Neuronal stem cell (in vitro differentiated cells): ENCODE measurements at regions not wholly inside any gene's neighbourhood (a gene's known extent, or its start where the extent isn't known, plus 50 kb on each side); places are given as distances from the start of the nearest gene placed in this dataset.

Experiments used
- DNase-seq: peaks from one replicate; pipeline ENCODE4 v3.0.0-alpha.2; 2013; ENCODE audit warnings: low spot score
- H2AFZ ChIP-seq: one replicate; pipeline ENCODE4 v1.6.1; 2013; ENCODE audit warnings: mild to moderate bottlenecking, low read length, inconsistent platforms
- H2AK5ac ChIP-seq: 2 replicates; pipeline ENCODE4 v1.6.1; 2013; ENCODE audit warnings: low read depth, mild to moderate bottlenecking, inconsistent platforms, low read length, moderate library complexity, mixed read lengths
- H2BK120ac ChIP-seq: 2 replicates; pipeline ENCODE4 v1.6.1; 2013; ENCODE audit warnings: low read depth, mild to moderate bottlenecking, inconsistent platforms, low read length, moderate library complexity, mixed read lengths
- H2BK12ac ChIP-seq: one replicate; pipeline ENCODE4 v1.6.1; 2013; ENCODE audit warnings: low read length, inconsistent platforms
- H2BK15ac ChIP-seq: 2 replicates; pipeline ENCODE4 v1.6.1; 2013; ENCODE audit warnings: mild to moderate bottlenecking, low read length, inconsistent platforms, mixed read lengths
- H2BK5ac ChIP-seq: one replicate; pipeline ENCODE4 v1.6.1; 2013; ENCODE audit warnings: inconsistent platforms, mild to moderate bottlenecking, low read length, moderate library complexity
- H3K14ac ChIP-seq: one replicate; pipeline ENCODE4 v1.6.1; 2013; ENCODE audit warnings: low read length, inconsistent platforms
- H3K18ac ChIP-seq: 2 replicates; pipeline ENCODE4 v1.6.1; 2013; ENCODE audit warnings: low read length, inconsistent platforms
- H3K23ac ChIP-seq: 2 replicates; pipeline ENCODE4 v1.6.1; 2013; ENCODE audit warnings: low read depth, mild to moderate bottlenecking, mixed read lengths, low read length, inconsistent platforms; ENCODE audit not compliant: poor library complexity
- H3K27ac ChIP-seq: replicated peaks from 3 replicates; pipeline ENCODE4 v1.5.1; 2013; ENCODE audit warnings: low read length, inconsistent platforms
- H3K27me3 ChIP-seq, 3 experiments: 2 replicates each; pipeline ENCODE4 v1.6.1; 2013; ENCODE audit warnings: low read length in 3 of 3, mild to moderate bottlenecking in 2 of 3, inconsistent platforms in 1 of 3, low read depth in 1 of 3, mixed read lengths in 1 of 3, moderate library complexity in 1 of 3; ENCODE audit not compliant: control insufficient read depth in 3 of 3, insufficient read depth in 3 of 3
- H3K36me3 ChIP-seq, 2 donors: replicated peaks in 1 of 2; 2 replicates each; pipeline ENCODE4 v1.6.1; 2013; ENCODE audit warnings: low read length in 2 of 2; ENCODE audit not compliant: control insufficient read depth in 2 of 2, insufficient read depth in 2 of 2
- H3K4ac ChIP-seq: 2 replicates; pipeline ENCODE4 v1.6.1; 2013; ENCODE audit warnings: inconsistent platforms, mild to moderate bottlenecking, low read length, moderate library complexity
- H3K4me1 ChIP-seq, 2 donors: 1 replicate in 1 of 2; 2 replicates in 1 of 2; pipeline ENCODE4 v1.6.1; 2013; ENCODE audit warnings: low read length in 2 of 2, low read depth in 1 of 2; ENCODE audit not compliant: control insufficient read depth in 2 of 2, insufficient read depth in 1 of 2
- H3K4me2 ChIP-seq: one replicate; pipeline ENCODE4 v1.6.1; 2013; ENCODE audit warnings: mild to moderate bottlenecking, low read length, inconsistent platforms; ENCODE audit not compliant: insufficient read depth, poor library complexity, severe bottlenecking
- H3K4me3 ChIP-seq, 2 donors: 2 replicates each; pipeline ENCODE4 v1.5.1; 2013; ENCODE audit warnings: low read length in 2 of 2, mild to moderate bottlenecking in 2 of 2, inconsistent platforms in 1 of 2, moderate library complexity in 1 of 2
- H3K79me1 ChIP-seq: one replicate; pipeline ENCODE4 v1.6.1; 2013; ENCODE audit warnings: low read depth, mild to moderate bottlenecking, inconsistent platforms, low read length, moderate library complexity
- H3K9ac ChIP-seq: one replicate; pipeline ENCODE4 v1.6.1; 2013; ENCODE audit warnings: mild to moderate bottlenecking, low read depth, low read length, inconsistent platforms; ENCODE audit not compliant: poor library complexity
- H3K9me3 ChIP-seq, 2 donors: replicated peaks in 1 of 2; 2 replicates each; pipeline versions ENCODE3 to v1.6.1; 2013; ENCODE audit warnings: low read length in 2 of 2, mild to moderate bottlenecking in 2 of 2, inconsistent platforms in 1 of 2, low read depth in 1 of 2, mixed read lengths in 1 of 2, moderate library complexity in 1 of 2; ENCODE audit not compliant: control insufficient read depth in 2 of 2, insufficient read depth in 1 of 2
- H4K8ac ChIP-seq: one replicate; pipeline ENCODE4 v1.6.1; 2013; ENCODE audit warnings: low read depth, mild to moderate bottlenecking, inconsistent platforms, low read length, moderate library complexity
- H4K91ac ChIP-seq: one replicate; pipeline ENCODE4 v1.6.1; 2013; ENCODE audit warnings: low read length, low read depth, mild to moderate bottlenecking, inconsistent platforms; ENCODE audit not compliant: poor library complexity
- WGBS, 2 donors: extraction: QIAGEN DNeasy Blood & Tissue Kit; methylation state at CpG; one replicate each; pipeline ENCODE4 v1.1.7; 2013; ENCODE audit warnings: missing lambda C conversion rate in 2 of 2, mixed read lengths in 1 of 2; ENCODE audit not compliant: insufficient read length in 2 of 2, insufficient replicate concordance in 1 of 2; ENCODE audit errors: extremely low coverage in 2 of 2; 5-methylcytosine and 5-hydroxymethylcytosine counted together

GRCh38 chr10:4319870-4320367 lies 506.1 kb upstream of the AKR1E2 start:
- Histone ChIP-seq H2BK12ac (no peak overlapping the region), H4K8ac (no peak overlapping the region), H3K4me2 (no peak overlapping the region), H3K4me3 (no peak overlapping the region), H3K9ac (no peak overlapping the region), H3K36me3 (no peaks in the 10 kb centered on the region), H3K27me3 (no peaks in the 10 kb centered on the region), H3K79me1 (no peaks in the 10 kb centered on the region), H2BK5ac (no peak overlapping the region), H4K91ac (no peak overlapping the region), H2BK15ac (no peak overlapping the region), H2BK120ac (no peak overlapping the region), H2AFZ (no peak overlapping the region), H3K27ac (no peak overlapping the region), H3K4ac (no peak overlapping the region), H3K4me1 (no peaks in the 10 kb centered on the region), H3K9me3 (no peaks in the 10 kb centered on the region), H3K18ac (no peak overlapping the region), H2AK5ac (no peak overlapping the region), H3K14ac (no peak overlapping the region), H3K23ac (no peak overlapping the region)
- no CpG with 5 or more reads among the region's 8 CpGs for WGBS, 2 donors
- DNase-seq: no peak

- H3K4me1 ChIP-seq: no peaks in the 10 kb centered on the region
- no peak overlapping the region for H2BK5ac ChIP-seq
- H2AK5ac ChIP-seq: no peak overlapping the region
- no peaks in the 10 kb centered on the region for H3K79me1 ChIP-seq
- H3K4ac ChIP-seq: no peak overlapping the region
- H3K27me3 ChIP-seq: no peaks in the 10 kb centered on the region
- no CpG with 5 or more reads among the region's 13 CpGs for WGBS, 2 donors
- H4K8ac ChIP-seq: no peak overlapping the region
- peaks cover 0 to 2% of the 10 kb centered on the region in 2 donors for H3K9me3 ChIP-seq
- H3K27ac ChIP-seq: no peak overlapping the region
- H2BK120ac ChIP-seq: no peak overlapping the region
- no peak overlapping the region for H3K18ac ChIP-seq
- no peak overlapping the region for H3K4me2 ChIP-seq
- no peak overlapping the region for H3K23ac ChIP-seq
- H3K36me3 ChIP-seq: no peaks in the 10 kb centered on the region
- no peak overlapping the region for H3K14ac ChIP-seq
- no peak overlapping the region for H2BK12ac ChIP-seq
- no peak overlapping the region for H4K91ac ChIP-seq
- DNase-seq: no peak
- H3K4me3 ChIP-seq: no peak overlapping the region
- no peak overlapping the region for H2AFZ ChIP-seq
- no peak overlapping the region for H2BK15ac ChIP-seq
- no peak overlapping the region for H3K9ac ChIP-seq
Observed at GRCh38 chr10:4316161-4316810, 509.7 kb upstream of the AKR1E2 start.

GRCh38 chr10:4315551-4315950 lies 510.5 kb upstream of the AKR1E2 start:
- H3K4me2 ChIP-seq: no peak overlapping the region
- no peak overlapping the region for H3K27ac ChIP-seq
- no peak overlapping the region for H3K18ac ChIP-seq
- H2BK120ac ChIP-seq: no peak overlapping the region
- H2BK15ac ChIP-seq: no peak overlapping the region
- no peak overlapping the region for H3K4ac ChIP-seq
- no peak overlapping the region for H3K9ac ChIP-seq
- WGBS, 2 donors: no CpG with 5 or more reads among the region's 4 CpGs
- H3K27me3 ChIP-seq: no peaks in the 10 kb centered on the region
- H3K23ac ChIP-seq: no peak overlapping the region
- H3K4me3 ChIP-seq: no peak overlapping the region
- no peaks in the 10 kb centered on the region for H3K36me3 ChIP-seq
- no peaks in the 10 kb centered on the region for H3K4me1 ChIP-seq
- no peak for DNase-seq
- no peak overlapping the region for H3K14ac ChIP-seq
- H3K9me3 ChIP-seq: peaks cover 0 to 2% of the 10 kb centered on the region in 2 donors
- H4K8ac ChIP-seq: no peak overlapping the region
- no peak overlapping the region for H4K91ac ChIP-seq
- H2AK5ac ChIP-seq: no peak overlapping the region
- no peak overlapping the region for H2BK12ac ChIP-seq
- no peaks in the 10 kb centered on the region for H3K79me1 ChIP-seq
- H2BK5ac ChIP-seq: no peak overlapping the region
- H2AFZ ChIP-seq: no peak overlapping the region

GRCh38 chr10:4313051-4313450 lies 513.0 kb upstream of the AKR1E2 start:
- Histone ChIP-seq H3K4ac (no peak overlapping the region), H3K14ac (no peak overlapping the region), H3K4me1 (no peaks in the 10 kb centered on the region), H3K27me3 (no peaks in the 10 kb centered on the region), H2BK5ac (no peak overlapping the region), H2BK12ac (no peak overlapping the region), H2BK15ac (no peak overlapping the region), H2BK120ac (no peak overlapping the region), H2AFZ (no peak overlapping the region), H3K4me3 (no peak overlapping the region), H3K79me1 (no peaks in the 10 kb centered on the region), H3K27ac (no peak overlapping the region), H2AK5ac (no peak overlapping the region), H3K4me2 (no peak overlapping the region), H4K91ac (no peak overlapping the region), H3K18ac (no peak overlapping the region), H3K36me3 (no peaks in the 10 kb centered on the region), H4K8ac (no peak overlapping the region), H3K9ac (no peak overlapping the region), H3K23ac (no peak overlapping the region), H3K9me3 (peaks cover 0 to 2% of the 10 kb centered on the region in 2 donors)
- DNase-seq: no peak
- WGBS, 2 donors: no CpG with 5 or more reads among the region's 3 CpGs
